HG03066 (cell line): ENCODE measurements at regions not wholly inside any gene's neighbourhood (a gene's known extent, or its start where the extent isn't known, plus 50 kb on each side); places are given as distances from the start of the nearest gene placed in this dataset.

ENCODE experiments used
- ATAC-seq: cut with Tn5 transposase; IDR thresholded peaks from one replicate; pipeline ENCODE4 v1.9.1; 2021; ENCODE audit warnings: low read depth; ENCODE audit not compliant: unreplicated experiment

DNA sequence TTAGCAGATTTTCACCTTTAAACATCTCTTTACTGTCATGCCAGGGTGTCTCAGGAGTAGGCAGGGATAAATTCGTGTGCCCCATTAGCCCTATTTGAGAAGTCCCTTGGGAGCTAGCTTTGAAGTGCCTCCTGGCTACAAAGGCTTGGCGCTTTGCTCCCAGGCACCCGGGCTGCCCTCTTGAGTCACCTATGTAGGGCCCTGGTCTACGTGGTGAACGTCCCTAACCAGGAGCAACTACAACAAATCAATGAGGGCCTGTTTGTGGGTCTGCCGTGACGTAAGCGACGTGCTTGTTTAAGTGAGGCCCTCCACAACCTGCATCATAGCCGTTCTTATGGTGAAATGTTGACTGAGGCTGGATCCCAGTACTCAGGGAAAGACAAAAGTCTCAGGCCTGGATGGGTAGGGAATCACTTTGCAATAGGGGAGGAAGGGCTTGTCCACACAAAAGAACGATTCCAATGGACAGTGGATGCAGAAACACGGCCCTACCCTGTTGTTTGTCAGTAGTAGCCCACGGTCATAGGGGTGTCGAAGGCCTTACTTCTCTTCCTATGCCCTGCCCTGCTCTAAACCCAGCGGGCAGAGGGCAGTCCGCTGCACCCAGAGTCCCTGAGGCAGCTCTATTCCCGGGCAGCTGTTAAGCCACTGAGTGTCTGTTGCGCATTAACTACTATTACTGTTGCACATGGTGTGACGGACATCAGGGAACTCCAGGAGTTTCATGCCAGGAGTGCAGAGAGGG, 93.9 kb downstream of the INHBB start:
- ATAC-seq: no peak

DNA sequence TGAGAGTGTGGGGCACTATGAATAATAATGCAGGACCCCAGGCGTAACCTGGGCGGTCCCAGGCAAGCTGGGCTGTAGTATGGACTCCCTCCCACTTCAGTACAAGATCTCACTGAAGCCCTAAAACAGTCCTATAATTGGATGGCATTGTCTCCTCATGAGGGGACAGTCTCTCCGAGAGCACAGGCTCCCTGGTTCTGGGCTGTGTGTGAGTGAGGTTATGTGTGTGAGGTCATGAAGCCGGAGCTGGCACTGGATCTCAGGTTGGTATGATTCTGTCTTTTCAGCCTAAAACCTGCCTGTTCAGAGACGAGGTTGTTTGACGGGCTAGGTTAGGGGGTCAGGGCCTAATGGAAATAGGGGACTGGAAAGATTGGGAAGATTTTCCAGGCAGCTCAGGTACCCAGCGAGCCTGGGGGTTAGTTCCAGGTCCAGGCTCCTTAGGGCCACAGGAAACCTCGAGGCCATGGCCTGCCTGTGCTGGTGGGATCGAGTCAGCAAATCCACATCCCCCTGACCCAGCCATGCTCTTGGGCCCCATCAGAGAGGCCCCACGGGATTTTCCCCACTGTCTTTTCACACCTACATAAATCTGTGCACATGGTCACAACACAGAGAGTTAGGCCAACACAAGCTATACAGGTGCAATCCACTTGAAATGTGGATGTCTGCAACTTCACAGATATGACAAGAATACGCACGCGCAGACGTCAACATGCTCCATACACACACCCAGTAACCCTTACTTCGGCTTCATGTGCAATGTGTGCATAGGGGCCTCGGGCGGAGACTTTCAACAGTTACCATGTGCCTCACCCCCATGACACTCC, 94.8 kb downstream of the INHBB start:
- no peak for ATAC-seq

GRCh38 chr2:120441351-120441700, 95.4 kb downstream of the INHBB start:
- no peak for ATAC-seq

DNA sequence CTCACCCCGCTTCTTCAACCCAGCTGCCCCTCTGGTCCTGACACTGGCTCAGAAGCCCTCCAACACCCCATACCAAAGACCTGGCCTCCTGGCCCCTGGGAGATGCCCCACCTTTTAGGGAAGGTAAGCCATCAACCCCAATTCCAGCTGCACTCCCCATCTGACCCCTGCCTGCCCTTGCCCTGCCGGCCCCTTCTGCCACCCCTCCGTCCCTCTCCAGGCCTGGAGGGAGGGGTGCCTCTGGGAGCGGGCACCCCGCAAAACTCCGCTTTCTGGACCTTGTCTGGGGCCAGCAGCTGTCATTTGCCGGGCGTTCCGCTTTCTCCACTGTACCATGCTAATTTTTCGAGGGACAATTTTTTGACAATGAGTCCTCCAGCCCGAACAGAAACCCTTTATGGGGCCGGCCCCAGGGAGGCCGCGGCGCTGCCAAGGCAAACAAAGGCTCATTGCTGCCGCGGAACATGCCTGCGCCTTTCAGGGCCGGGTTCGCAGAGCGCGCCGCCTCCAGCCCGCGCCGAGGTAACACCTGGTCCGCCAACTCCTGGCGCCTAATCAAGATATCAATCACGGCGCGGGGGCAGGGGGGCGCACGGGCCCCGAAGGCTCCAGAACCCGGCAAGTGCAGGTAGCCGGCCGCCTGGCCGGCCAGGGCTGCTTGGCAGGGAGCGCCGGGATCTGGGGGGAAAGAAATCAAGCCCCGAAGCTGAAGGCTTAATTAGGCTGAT, 96.0 kb downstream of the INHBB start:
- ATAC-seq: no peak

DNA sequence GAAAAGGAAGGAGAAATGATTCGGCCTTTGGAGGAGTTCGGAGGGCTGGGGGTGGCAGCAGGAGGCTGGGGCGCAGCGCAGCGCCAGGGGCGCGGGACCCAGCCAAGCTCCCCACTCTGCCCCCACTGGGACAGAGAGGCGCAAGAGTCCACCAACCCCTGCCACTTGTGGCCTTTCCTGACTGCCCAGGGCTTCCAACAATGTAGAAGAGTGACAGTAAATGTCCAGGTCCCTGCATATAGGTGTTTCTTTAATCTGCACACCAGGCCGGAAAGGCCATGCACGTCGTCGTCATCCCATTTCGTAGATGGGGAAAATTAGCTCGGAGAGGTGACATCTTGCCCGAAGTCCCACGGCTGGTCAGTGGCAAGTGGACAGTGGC, 96.6 kb downstream of the INHBB start:
- no peak for ATAC-seq

GRCh38 chr2:120442923-120443571, 97.1 kb downstream of the INHBB start:
- ATAC-seq: no peak

DNA sequence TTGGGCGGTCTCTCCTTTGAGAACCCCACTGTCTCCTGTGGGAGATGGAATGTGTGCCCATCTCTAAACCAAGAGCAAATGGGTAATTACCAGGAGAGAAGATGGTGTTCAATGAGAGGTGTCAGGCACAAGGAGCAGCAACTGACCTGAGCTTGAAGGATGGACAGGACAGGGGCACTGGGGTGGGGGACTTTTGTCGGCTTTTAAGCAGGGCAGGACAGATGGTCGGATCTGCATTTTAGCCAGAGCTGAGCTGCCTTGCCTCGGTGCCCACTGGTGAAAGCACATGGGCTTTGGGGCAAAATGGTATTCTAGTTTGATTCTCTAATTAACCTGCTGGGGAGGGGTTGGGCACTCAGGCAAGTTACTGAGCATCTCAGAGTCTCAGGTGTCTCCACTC, 98.0 kb downstream of the INHBB start:
- no peak for ATAC-seq

DNA sequence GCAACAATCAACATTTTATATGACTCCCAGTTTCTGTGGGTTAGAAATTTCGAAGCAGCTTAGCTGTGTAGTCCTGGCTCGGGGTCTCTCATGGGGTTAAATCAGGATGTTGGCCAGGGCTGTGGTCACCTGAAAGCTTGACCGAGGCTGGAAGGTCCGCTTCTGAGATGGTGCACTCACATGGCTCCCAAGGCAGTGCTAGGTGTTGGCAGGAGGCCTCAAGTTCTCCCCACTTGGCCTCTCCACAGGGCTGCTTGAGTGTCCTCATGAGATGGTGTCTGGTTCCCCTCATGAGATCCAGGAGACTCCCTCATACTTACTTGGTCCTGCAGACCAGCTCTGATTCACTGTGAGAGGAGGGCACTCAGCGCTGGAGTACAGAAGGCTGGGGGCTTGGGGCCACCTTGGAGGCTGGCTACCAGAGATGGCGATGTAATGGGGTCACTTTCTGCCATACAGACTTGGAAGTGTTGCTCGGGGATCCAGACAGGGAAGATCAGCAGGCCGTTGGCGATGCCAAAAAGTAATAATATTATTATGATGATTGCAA, 98.8 kb downstream of the INHBB start:
- ATAC-seq: no peak

DNA sequence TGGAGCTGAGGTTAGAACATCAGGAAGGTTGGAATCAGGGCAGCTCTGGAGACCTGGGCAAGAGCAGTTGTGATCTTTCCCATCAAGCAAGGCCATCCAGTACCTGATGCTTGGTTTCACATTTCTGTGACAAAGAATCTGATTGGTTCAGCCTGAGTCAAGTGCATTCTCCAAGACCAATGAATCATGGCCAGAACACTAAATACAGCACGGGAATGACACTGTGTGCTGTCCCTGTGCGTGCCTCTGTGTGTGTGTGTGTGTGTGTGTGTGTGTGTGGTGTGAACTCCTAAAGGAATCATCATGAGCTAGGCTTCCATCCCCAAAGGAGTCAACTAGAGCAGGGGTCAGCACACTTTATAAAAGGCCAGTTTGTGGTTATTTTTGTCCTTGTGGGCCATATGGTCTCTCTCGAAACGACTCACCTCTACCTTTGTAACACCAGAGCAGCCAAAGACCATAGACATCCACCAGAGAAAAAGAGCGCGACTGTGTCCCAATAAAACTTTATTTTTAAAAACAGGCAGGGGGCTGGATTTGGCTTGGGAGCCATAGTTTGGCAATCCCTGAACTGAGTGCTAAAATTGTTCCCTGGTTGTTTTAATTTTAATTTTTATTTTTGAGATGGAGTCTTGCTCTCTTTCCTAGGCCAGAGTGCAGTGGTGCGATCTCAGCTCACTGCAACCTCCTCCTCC, 99.7 kb downstream of the INHBB start:
- ATAC-seq: no peak

- ATAC-seq: no peak
Measured at GRCh38 chr2:120446236-120447126, 100.5 kb downstream of the INHBB start.

- ATAC-seq: no peak
Measured at GRCh38 chr2:120447127-120447785, 101.3 kb downstream of the INHBB start.

DNA sequence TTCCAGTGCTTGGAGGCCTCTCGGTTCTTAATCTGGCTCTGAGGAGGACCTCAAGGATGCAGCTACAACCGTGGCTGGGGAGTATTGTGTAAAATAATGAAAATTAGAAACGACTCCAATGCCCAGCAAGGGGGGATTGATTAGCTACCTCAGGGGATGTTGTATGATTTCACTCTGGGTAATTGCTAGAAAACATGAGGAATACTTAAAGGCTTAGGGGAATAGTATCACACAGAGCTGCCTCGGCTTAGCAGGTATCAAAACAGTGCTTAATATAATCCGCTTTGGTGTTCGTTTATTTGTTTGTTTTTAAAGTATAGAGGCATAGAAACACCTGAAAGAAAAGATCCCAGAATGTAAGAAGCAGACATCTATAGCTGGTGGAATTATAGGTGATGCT, 102.5 kb downstream of the INHBB start:
- no peak for ATAC-seq

DNA sequence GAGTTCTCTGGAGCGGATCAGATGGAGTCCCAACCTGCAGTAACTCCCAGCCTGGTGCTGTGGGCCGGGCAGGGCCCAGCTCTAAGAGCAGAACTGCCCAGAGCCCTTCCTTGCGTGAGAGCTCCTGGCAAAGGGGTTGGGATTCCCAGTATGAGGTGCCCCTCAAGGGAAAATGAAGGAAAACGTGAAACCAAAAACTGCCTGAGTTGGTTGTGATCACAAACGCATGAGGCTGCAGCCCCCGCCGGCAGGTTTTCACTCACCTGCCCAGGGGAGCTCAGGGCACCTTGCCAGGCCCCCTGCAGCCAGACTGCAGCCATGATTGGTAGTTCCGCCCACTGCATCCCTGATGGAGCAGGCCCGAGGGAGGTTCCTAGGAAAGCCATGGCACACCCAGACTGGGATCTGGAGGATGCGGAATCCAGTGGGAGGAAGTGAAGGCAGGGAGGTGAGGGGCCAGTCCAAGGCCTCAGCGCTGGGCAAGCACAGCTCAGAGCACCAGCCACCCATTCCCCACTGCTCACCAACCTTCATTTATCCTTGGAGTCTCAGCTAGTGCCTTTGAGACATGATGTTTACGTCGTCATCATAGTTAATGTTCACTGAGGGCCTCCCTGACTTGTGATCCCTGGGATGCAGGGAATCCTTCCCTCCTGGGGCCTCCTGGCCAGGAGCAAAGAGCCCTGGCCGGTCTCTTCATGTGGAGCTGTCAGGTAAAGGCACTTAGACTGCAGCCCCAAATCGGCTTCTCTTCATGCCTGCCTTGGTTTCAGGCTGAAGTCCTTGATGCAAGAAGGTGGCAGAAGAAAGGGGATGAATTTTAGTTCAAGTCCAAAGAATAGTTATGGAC, 103.2 kb downstream of the INHBB start:
- ATAC-seq: no peak

DNA sequence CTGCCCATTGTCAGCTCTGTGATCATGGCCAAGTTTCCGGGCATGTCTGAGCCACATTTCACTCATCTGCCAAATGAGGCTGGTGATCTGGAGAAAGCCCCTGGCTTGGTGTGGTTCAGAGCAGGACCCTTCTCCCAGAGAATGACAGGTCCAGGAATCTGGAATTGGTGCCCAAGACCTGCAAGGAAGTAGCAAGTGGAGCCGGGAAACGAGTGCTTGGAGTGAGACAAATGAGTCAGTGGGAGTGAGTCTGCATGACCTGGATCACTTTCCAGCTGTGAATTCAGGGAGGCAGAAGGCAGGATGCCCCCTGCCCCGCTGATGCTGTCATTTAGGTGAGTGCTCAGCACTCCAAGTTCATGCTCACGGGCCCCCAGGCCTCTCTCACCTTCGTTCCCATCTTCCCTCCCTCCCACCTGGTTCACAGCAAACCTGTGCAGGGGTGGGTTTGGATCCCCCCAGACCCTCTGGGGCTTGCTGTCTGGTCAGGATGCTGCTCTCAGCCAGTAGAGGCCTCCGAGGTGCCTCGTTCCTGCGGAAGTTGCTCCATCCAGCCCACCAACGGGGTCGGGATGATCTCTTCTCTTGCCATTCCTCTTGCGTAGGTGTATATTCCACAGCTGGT, 104.4 kb downstream of the INHBB start:
- ATAC-seq: no peak

- no peak for ATAC-seq
Measured at GRCh38 chr2:120451334-120451733, 105.4 kb downstream of the INHBB start.

DNA sequence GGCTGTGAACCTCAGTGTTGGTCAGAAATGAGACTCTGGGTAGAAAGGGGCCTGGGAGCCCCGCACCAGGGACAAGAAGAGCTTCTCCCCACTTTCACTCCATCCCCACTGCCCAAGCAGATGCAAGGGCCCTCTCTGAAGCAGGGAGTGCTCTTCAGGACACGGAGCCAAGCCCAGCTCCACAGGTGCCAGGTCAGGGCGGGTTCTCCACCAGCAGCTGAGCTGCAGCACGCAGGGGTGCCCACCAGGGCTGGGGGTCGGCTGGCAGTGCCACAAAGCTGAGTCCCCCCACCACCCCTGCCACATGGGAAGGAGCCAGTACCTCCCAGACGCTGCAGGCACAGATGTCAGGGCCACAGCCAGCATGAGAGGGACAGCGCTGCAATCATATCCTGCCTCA, 106.2 kb downstream of the INHBB start:
- no peak for ATAC-seq

- no peak for ATAC-seq
Measured at GRCh38 chr2:120452945-120453634, 107.2 kb downstream of the INHBB start.
